ENCODE measurements at regions not wholly inside any gene's neighbourhood (a gene's known extent, or its start where the extent isn't known, plus 50 kb on each side); places are given as distances from the start of the nearest gene placed in this dataset.

DNA sequence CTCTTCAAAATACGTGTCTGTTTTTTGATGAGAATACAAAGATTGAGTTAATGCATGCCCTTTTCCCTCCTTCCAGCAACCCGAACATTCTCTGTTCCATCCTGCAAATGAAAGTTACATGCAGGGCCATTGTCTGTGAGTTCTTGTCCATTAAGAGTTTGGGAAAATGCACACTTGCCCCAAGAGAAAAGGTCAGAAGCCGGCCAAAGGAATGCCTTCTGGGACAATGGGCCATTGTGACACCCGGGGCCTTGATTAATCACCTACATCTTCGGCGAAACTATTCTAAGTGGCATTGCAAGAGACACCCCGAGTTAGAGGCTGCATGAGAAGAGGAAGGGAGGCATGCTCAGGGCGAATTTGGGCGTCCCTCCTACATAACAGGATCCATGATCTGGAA is 73.7 kb upstream of the COPS8 start:
- TF ChIP-seq EZH2 (IDR thresholded peaks at IDR 0.05; ENCODE audit: low read depth): no peak
- TF ChIP-seq, protein P1, sequence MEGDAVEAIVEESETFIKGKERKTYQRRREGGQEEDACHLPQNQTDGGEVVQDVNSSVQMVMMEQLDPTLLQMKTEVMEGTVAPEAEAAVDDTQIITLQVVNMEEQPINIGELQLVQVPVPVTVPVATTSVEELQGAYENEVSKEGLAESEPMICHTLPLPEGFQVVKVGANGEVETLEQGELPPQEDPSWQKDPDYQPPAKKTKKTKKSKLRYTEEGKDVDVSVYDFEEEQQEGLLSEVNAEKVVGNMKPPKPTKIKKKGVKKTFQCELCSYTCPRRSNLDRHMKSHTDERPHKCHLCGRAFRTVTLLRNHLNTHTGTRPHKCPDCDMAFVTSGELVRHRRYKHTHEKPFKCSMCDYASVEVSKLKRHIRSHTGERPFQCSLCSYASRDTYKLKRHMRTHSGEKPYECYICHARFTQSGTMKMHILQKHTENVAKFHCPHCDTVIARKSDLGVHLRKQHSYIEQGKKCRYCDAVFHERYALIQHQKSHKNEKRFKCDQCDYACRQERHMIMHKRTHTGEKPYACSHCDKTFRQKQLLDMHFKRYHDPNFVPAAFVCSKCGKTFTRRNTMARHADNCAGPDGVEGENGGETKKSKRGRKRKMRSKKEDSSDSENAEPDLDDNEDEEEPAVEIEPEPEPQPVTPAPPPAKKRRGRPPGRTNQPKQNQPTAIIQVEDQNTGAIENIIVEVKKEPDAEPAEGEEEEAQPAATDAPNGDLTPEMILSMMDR (conservative IDR thresholded peaks at IDR 0.05): no peak
